Suprapubic skin (tissue), 4 donors: ENCODE measurements at regions not wholly inside any gene's neighbourhood (a gene's known extent, or its start where the extent isn't known, plus 50 kb on each side); places are given as distances from the start of the nearest gene placed in this dataset.

Experiments used
- DNase-seq, 2 donors: peaks; one replicate each; pipeline ENCODE4 v3.0.0-alpha.2; 2019; ENCODE audit warnings: low spot score in 2 of 2
- H3K27ac ChIP-seq: fragments of 200-600 bp; sonication (generic); one replicate; pipeline ENCODE4 v1.5.1; 2019
- H3K27me3 ChIP-seq: fragments of 200-600 bp; sonication (generic); one replicate; pipeline ENCODE4 v1.5.1; 2019
- H3K36me3 ChIP-seq: fragments of 200-600 bp; sonication (generic); one replicate; pipeline ENCODE4 v1.5.1; 2019
- H3K4me1 ChIP-seq: fragments of 200-600 bp; sonication (generic); one replicate; pipeline ENCODE4 v1.5.1; 2019
- H3K4me3 ChIP-seq: fragments of 200-600 bp; sonication (generic); one replicate; pipeline ENCODE4 v1.5.1; 2019; ENCODE audit warnings: mild to moderate bottlenecking
- H3K9me3 ChIP-seq: fragments of 200-600 bp; sonication (generic); one replicate; pipeline ENCODE4 v1.5.1; 2019
- EP300 ChIP-seq: sonication (generic); formaldehyde crosslinking; IDR thresholded peaks from one replicate; pipeline ENCODE4 v1.6.1; 2017; ENCODE audit warnings: antibody characterized with exemption
- POLR2A ChIP-seq, 2 donors: fragments of 450-650 bp; IDR thresholded peaks; one replicate each; pipeline ENCODE4 v1.6.1; 2017; ENCODE audit warnings: antibody characterized with exemption in 2 of 2, mild to moderate bottlenecking in 2 of 2, moderate library complexity in 2 of 2
- POLR2AphosphoS5 ChIP-seq, 3 donors: sonication (generic); formaldehyde crosslinking; IDR thresholded peaks; one replicate each; pipeline ENCODE4 v1.6.1; 2017; ENCODE audit warnings: antibody characterized with exemption in 3 of 3
- WGBS: methylation state at CpG from one replicate; pipeline ENCODE4 v1.1.5; 2018; 5-methylcytosine and 5-hydroxymethylcytosine counted together
- TF ChIP-seq, protein P1 (sequence below), 2 donors: fragments of 200-600 bp in 1 of 2; fragments of 450-650 bp in 1 of 2; sonication (generic) in 1 of 2; IDR thresholded peaks; one replicate each; pipeline ENCODE4 v1.5.1; 2016 to 2019; ENCODE audit warnings: antibody characterized with exemption in 2 of 2, mild to moderate bottlenecking in 1 of 2, moderate library complexity in 1 of 2

DNA sequence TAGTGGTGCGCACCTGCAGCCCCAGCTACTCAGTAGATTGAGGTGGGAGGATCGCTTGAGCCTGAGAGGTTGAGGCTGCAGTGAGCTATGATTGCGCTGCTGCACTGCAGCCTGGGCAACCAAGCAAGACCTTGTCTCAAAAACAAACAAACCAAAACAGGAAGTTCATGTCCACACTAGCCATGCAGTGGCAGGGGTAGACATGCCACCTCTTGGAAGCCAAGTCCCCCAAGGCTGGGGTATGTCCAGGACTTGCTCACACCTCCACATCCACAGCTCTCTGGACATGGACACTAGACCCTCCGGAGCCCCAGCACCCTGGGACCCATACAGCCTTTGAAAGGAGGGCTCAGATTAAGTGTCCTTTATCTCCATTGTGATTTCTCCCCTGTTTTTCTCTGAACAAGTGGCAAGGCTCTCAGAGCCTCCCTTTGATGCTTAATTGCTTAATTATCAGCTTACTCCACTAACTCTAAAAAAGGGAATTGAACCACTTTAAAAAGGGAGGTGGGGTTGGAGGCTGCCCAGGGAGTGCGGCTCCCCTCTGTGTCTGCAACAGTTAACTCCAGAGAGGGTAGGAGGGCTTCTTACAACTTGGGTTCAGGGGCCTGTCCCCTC is 424.6 kb upstream of the C16orf82 start:
- DNase-seq: no peak
- H3K27ac ChIP-seq: no peak overlapping the region
- no peaks in the 10 kb centered on the region for H3K9me3 ChIP-seq
- 88% methylated on average over 5 of the region's 5 CpGs for WGBS
- H3K4me1 ChIP-seq: no peaks in the 10 kb centered on the region
- no peaks in the 10 kb centered on the region for H3K36me3 ChIP-seq
- H3K4me3 ChIP-seq: no peak overlapping the region
- no peak for TF ChIP-seq POLR2AphosphoS5 (IDR thresholded peaks at IDR 0.05)
- no peak for TF ChIP-seq POLR2A (IDR thresholded peaks at IDR 0.05)
- no peaks in the 10 kb centered on the region for H3K27me3 ChIP-seq

DNA sequence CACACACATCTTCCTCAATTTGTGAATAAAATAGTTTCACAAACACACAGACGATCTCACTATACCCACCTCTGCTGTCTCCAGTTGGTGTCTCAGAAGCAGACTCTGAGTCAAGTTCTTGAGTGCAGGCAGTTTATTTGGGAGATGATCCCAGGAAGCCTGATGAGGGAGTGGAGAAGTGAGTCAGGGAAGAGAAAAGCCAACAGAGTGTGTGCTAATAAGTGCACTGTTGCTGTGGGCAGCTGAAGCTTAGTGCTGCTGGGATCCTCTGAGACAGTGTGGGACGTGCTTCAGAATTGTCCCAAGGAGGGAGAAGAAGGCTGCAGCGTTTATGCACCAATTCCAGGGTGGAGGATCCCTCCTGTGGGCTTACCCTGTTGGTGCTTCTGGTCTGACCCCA is 423.2 kb upstream of the C16orf82 start:
- H3K4me1 ChIP-seq: no peaks in the 10 kb centered on the region
- no peak for DNase-seq
- 46% methylated on average over 3 of the region's 3 CpGs for WGBS
- no peak overlapping the region for H3K4me3 ChIP-seq
- no peak overlapping the region for H3K27ac ChIP-seq
- H3K36me3 ChIP-seq: no peaks in the 10 kb centered on the region
- H3K27me3 ChIP-seq: no peaks in the 10 kb centered on the region
- H3K9me3 ChIP-seq: no peaks in the 10 kb centered on the region
- TF ChIP-seq EP300 (no peak), POLR2A (IDR thresholded peaks at IDR 0.05) (no peak)

DNA sequence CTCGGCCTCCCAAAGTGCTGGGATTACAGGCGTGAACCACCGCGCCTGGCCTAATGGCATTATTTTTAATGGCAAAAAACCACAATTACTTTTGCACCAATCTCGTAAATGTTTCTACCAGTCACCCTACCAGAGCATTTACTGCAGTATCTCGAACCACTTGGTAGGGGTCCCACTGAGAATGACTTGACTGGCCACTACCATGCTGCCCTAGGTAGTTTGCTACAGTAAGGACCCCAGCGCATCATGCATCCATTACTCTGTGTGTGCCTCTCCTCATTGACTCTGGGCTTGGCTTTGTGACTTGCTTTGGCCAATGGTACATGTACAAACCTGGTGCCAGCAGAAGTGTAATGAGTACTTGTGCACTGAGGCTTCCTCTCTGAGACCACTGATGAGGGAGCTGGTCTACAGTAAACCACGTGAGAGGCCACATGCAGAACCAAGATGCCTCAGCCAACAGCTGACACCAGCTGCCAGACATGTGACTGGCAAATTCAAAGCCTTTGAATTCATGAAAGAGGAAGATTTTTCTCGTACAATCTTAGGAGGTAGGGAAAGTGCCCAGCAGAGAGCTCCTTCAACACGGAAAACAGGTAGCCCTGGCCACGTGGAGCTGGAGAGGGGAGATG is 421.7 kb upstream of the C16orf82 start:
- no peaks in the 10 kb centered on the region for H3K36me3 ChIP-seq
- H3K27ac ChIP-seq: no peak overlapping the region
- 76% methylated on average over 11 of the region's 11 CpGs for WGBS
- TF ChIP-seq POLR2AphosphoS5 (IDR thresholded peaks at IDR 0.05) (no peak), EP300 (no peak)
- TF ChIP-seq, protein P1, sequence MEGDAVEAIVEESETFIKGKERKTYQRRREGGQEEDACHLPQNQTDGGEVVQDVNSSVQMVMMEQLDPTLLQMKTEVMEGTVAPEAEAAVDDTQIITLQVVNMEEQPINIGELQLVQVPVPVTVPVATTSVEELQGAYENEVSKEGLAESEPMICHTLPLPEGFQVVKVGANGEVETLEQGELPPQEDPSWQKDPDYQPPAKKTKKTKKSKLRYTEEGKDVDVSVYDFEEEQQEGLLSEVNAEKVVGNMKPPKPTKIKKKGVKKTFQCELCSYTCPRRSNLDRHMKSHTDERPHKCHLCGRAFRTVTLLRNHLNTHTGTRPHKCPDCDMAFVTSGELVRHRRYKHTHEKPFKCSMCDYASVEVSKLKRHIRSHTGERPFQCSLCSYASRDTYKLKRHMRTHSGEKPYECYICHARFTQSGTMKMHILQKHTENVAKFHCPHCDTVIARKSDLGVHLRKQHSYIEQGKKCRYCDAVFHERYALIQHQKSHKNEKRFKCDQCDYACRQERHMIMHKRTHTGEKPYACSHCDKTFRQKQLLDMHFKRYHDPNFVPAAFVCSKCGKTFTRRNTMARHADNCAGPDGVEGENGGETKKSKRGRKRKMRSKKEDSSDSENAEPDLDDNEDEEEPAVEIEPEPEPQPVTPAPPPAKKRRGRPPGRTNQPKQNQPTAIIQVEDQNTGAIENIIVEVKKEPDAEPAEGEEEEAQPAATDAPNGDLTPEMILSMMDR (IDR thresholded peaks at IDR 0.05): no peak
- no peak overlapping the region for H3K4me3 ChIP-seq
- H3K4me1 ChIP-seq: no peaks in the 10 kb centered on the region
- no peak for DNase-seq
- no peaks in the 10 kb centered on the region for H3K27me3 ChIP-seq
- no peaks in the 10 kb centered on the region for H3K9me3 ChIP-seq

DNA sequence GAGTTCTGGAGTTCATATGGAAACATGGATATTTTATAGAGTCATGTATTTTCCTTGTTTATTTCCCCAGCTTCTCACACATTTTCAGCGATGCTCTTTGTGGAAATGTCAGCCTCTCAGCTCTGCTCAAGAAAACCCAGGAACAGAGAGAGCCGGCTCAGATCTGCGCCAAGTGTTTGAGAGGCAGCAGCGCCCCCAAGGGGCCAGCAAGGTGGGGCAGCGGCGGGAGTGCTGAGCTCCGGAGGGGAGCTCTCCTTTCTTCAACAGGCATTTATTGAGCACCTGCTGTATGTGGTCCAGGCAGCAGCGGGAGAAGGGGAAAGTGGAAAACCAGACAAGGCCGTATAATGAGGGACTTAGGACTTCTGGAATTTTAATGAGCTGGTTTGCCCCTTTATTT is 421.1 kb upstream of the C16orf82 start:
- Histone ChIP-seq H3K4me3 (no peak overlapping the region), H3K9me3 (no peaks in the 10 kb centered on the region), H3K27me3 (no peaks in the 10 kb centered on the region), H3K4me1 (no peaks in the 10 kb centered on the region), H3K36me3 (no peaks in the 10 kb centered on the region), H3K27ac (no peak overlapping the region)
- 8% methylated on average over 9 of the region's 9 CpGs for WGBS
- DNase-seq: no peak
- TF ChIP-seq, protein P1 (IDR thresholded peaks at IDR 0.05): peak in 1 of 2 donors; percentile 4
- no peak for TF ChIP-seq POLR2A (IDR thresholded peaks at IDR 0.05)

DNA sequence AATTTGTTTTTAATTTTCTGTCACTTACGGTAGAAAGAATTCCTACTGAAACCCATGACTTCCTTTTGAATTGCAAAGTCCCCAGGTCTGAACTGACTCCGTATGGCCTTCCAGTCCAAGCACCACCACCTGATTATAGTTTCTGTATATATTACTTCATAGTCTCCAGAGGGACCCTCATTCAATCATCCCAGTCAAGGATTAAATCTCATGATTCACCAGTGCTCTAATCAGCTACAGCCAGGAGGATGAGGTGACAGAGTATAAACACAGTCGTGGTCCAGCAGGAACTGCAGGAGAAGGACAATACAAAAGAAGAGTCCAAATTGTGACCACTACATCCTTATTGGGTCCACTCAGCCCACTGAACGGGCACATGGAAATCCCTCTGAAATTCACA is 418.9 kb upstream of the C16orf82 start:
- Histone ChIP-seq H3K27ac (no peak overlapping the region), H3K4me1 (no peaks in the 10 kb centered on the region)
- no peak for DNase-seq

DNA sequence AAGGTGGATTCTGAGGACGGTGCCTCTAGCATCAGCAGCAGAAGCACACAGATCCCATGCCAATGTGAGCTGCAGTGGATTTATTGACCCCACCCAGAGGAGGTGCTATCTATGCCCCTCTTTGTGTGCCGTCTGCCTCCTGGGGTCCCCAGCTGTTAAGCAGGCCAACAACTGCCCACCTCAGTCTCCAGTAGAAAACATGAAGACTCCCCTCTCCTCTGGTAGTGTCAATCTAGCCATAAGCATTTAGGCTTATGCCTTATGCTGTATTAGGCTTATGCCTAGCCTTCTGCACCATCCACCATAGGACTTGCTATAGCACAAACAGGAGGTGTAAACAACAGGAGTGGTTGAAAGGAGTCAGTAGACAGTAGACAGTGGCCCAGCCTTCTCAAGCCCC is 417.9 kb upstream of the C16orf82 start:
- 60% methylated on average over 1 of the region's 2 CpGs for WGBS
- no peak for DNase-seq
- Histone ChIP-seq H3K27ac (no peak overlapping the region), H3K36me3 (no peaks in the 10 kb centered on the region), H3K9me3 (no peaks in the 10 kb centered on the region), H3K27me3 (no peaks in the 10 kb centered on the region), H3K4me3 (no peak overlapping the region), H3K4me1 (no peaks in the 10 kb centered on the region)
- TF ChIP-seq POLR2AphosphoS5 (IDR thresholded peaks at IDR 0.05) (no peak), POLR2A (IDR thresholded peaks at IDR 0.05) (no peak), EP300 (no peak)
- TF ChIP-seq, protein P1 (IDR thresholded peaks at IDR 0.05): no peak

More for the DNA sequence above, 418.9 kb upstream of the C16orf82 start:
- Histone ChIP-seq H3K9me3 (no peaks in the 10 kb centered on the region), H3K36me3 (no peaks in the 10 kb centered on the region), H3K4me3 (no peak overlapping the region), H3K27me3 (no peaks in the 10 kb centered on the region)
- no peak for TF ChIP-seq POLR2A (IDR thresholded peaks at IDR 0.05)
- TF ChIP-seq EP300: no peak
- TF ChIP-seq, protein P1 (IDR thresholded peaks at IDR 0.05): no peak
- TF ChIP-seq POLR2AphosphoS5 (IDR thresholded peaks at IDR 0.05): no peak
- WGBS: 89% methylated on average over 4 of the region's 4 CpGs
